Breast epithelium (tissue), 3 donors: ENCODE measurements at regions not wholly inside any gene's neighbourhood (a gene's known extent, or its start where the extent isn't known, plus 50 kb on each side); places are given as distances from the start of the nearest gene placed in this dataset.

Experiments
- POLR2A ChIP-seq: fragments of 450-650 bp; IDR thresholded peaks from one replicate; pipeline ENCODE4 v1.6.1; 2016; ENCODE audit warnings: antibody characterized with exemption, mild to moderate bottlenecking, moderate library complexity
- TF ChIP-seq, protein P1 (sequence below), 3 donors: fragments of 450-650 bp; IDR thresholded peaks; one replicate each; pipeline ENCODE4 v1.5.1; 2016 to 2017; ENCODE audit warnings: antibody characterized with exemption in 3 of 3, mild to moderate bottlenecking in 3 of 3, moderate library complexity in 3 of 3

DNA sequence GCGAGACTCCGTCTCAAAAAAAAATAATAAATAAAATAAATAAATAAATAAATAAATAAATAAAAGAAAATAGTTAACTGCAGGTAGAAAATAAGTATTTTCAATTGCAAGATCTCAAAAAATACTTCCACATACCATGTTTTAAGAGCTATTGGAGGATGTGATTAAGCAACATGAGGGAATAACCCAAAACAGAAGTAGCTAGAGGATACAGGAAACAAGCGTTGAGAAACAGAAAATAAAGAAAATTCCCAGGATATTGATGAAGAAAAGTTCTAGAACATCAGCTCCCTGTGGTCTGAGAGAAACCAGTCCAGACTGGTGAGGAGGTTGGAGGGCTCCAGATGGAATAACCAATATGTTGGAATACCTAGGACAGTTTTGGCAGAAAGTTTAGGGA, 57.3 kb upstream of the RND3 start:
- TF ChIP-seq, protein P1, sequence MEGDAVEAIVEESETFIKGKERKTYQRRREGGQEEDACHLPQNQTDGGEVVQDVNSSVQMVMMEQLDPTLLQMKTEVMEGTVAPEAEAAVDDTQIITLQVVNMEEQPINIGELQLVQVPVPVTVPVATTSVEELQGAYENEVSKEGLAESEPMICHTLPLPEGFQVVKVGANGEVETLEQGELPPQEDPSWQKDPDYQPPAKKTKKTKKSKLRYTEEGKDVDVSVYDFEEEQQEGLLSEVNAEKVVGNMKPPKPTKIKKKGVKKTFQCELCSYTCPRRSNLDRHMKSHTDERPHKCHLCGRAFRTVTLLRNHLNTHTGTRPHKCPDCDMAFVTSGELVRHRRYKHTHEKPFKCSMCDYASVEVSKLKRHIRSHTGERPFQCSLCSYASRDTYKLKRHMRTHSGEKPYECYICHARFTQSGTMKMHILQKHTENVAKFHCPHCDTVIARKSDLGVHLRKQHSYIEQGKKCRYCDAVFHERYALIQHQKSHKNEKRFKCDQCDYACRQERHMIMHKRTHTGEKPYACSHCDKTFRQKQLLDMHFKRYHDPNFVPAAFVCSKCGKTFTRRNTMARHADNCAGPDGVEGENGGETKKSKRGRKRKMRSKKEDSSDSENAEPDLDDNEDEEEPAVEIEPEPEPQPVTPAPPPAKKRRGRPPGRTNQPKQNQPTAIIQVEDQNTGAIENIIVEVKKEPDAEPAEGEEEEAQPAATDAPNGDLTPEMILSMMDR (IDR thresholded peaks at IDR 0.05), result no peak
- no peak for TF ChIP-seq POLR2A
